AG04449 (cell line): ENCODE measurements at regions not wholly inside any gene's neighbourhood (a gene's known extent, or its start where the extent isn't known, plus 50 kb on each side); places are given as distances from the start of the nearest gene placed in this dataset.

ENCODE experiments used
- CTCF ChIA-PET: fragments of 350-600 bp; formaldehyde crosslinking; extraction: SDS; loops from one replicate; lab custom pipeline; 2021; ENCODE audit warnings: antibody characterized with exemption; lab: Yijun Ruan, JAX
- POLR2A ChIA-PET: fragments of 400-600, 350-600 bp; formaldehyde crosslinking; extraction: SDS; loops from one replicate; lab custom pipeline; 2020; ENCODE audit warnings: antibody characterized with exemption, inconsistent platforms; lab: Yijun Ruan, JAX
- DNase-seq: peaks from one replicate; pipeline ENCODE4 v3.0.0-alpha.2; 2010; ENCODE audit warnings: low read depth, low spot score
- H3K4me3 ChIP-seq: 2 replicates; pipeline ENCODE4 v1.5.1; 2011; ENCODE audit warnings: low read depth, mild to moderate bottlenecking, control low read depth, low read length
- CTCF ChIP-seq: IDR thresholded peaks from one replicate; pipeline ENCODE4 v1.5.1; 2011; ENCODE audit warnings: mild to moderate bottlenecking, moderate library complexity, low read length, control low read depth, inconsistent platforms; ENCODE audit not compliant: insufficient read depth; ENCODE audit errors: missing control alignments

- POLR2A ChIA-PET: no interaction called here
- CTCF ChIA-PET: no interaction called here
- no peak for TF ChIP-seq CTCF
- no peak for DNase-seq
- H3K4me3 ChIP-seq: no peak overlapping the region
Measured at GRCh38 chrX:150234126-150234525, 129.0 kb upstream of the MAMLD1 start.

- H3K4me3 ChIP-seq: no peak overlapping the region
- TF ChIP-seq CTCF: no peak
- POLR2A ChIA-PET: no interaction called here
- CTCF ChIA-PET: no interaction called here
- DNase-seq: no peak
Measured at GRCh38 chrX:150236327-150236726, 126.8 kb upstream of the MAMLD1 start.

GRCh38 chrX:150238632-150239382 lies 124.3 kb upstream of the MAMLD1 start:
- DNase-seq: no peak
- CTCF ChIA-PET: no interaction called here
- H3K4me3 ChIP-seq: no peak overlapping the region
- no peak for TF ChIP-seq CTCF
- POLR2A ChIA-PET: no interaction called here

- no peak for DNase-seq
- POLR2A ChIA-PET: no interaction called here
- no peak overlapping the region for H3K4me3 ChIP-seq
- CTCF ChIA-PET: no interaction called here
- TF ChIP-seq CTCF: no peak
Measured at GRCh38 chrX:150239946-150240642, 123.0 kb upstream of the MAMLD1 start.

- TF ChIP-seq CTCF: no peak
- POLR2A ChIA-PET: no interaction called here
- H3K4me3 ChIP-seq: no peak overlapping the region
- CTCF ChIA-PET: no interaction called here
- no peak for DNase-seq
Measured at GRCh38 chrX:150240643-150240970, 122.5 kb upstream of the MAMLD1 start.

- TF ChIP-seq CTCF: no peak
- ChIA-PET CTCF (interaction anchor here (1.2 kb wide), 1 partner anchor 89 kb away, joined by 3 read pairs; no protein-coding TSS in a partner anchor), POLR2A (no interaction called here)
- no peak for DNase-seq
- no peak overlapping the region for H3K4me3 ChIP-seq
Measured at GRCh38 chrX:150253959-150254620, 109.0 kb upstream of the MAMLD1 start.
